Fibroblast of pulmonary artery (primary cell): ENCODE measurements at regions not wholly inside any gene's neighbourhood (a gene's known extent, or its start where the extent isn't known, plus 50 kb on each side); places are given as distances from the start of the nearest gene placed in this dataset.

ENCODE experiments used
- DNase-seq: peaks from one replicate; pipeline ENCODE4 v3.0.0-alpha.2; 2010; ENCODE audit warnings: low read depth
- H3K4me3 ChIP-seq: replicated peaks from 2 replicates; pipeline ENCODE4 v1.5.1; 2011; ENCODE audit warnings: low read depth, mild to moderate bottlenecking, control low read depth, low read length, moderate library complexity
- CTCF ChIP-seq: IDR thresholded peaks from 2 replicates; pipeline ENCODE4 v1.5.1; 2011; ENCODE audit warnings: mild to moderate bottlenecking, control low read depth, low read length, inconsistent platforms; ENCODE audit errors: missing control alignments

- H3K4me3 ChIP-seq = no peak overlapping the region
- no peak for TF ChIP-seq CTCF
- no peak for DNase-seq
Measured at GRCh38 chr22:49166746-49167145, 660.9 kb downstream of the BRD1 start.

- no peak overlapping the region for H3K4me3 ChIP-seq
- no peak for TF ChIP-seq CTCF
- DNase-seq = no peak
Measured at GRCh38 chr22:49166211-49166610, 661.5 kb downstream of the BRD1 start.

GRCh38 chr22:49164773-49165320, 662.8 kb downstream of the BRD1 start:
- no peak for DNase-seq
- TF ChIP-seq CTCF = no peak
- H3K4me3 ChIP-seq = no peak overlapping the region

- no peak overlapping the region for H3K4me3 ChIP-seq
- no peak for DNase-seq
Measured at GRCh38 chr22:49163960-49164690, 663.5 kb downstream of the BRD1 start.

GRCh38 chr22:49163258-49163959, 664.3 kb downstream of the BRD1 start:
- no peak overlapping the region for H3K4me3 ChIP-seq
- no peak for DNase-seq
- no peak for TF ChIP-seq CTCF

More at GRCh38 chr22:49163960-49164690, 663.5 kb downstream of the BRD1 start:
- no peak for TF ChIP-seq CTCF

- TF ChIP-seq CTCF = no peak
- H3K4me3 ChIP-seq = no peak overlapping the region
- DNase-seq = no peak
Measured at GRCh38 chr22:49162841-49163240, 664.8 kb downstream of the BRD1 start.
